Activated CD8-positive, alpha-beta memory T cell treated with anti-CD3 and anti-CD28 coated beads for 24 hours (primary cell): ENCODE measurements at regions not wholly inside any gene's neighbourhood (a gene's known extent, or its start where the extent isn't known, plus 50 kb on each side); places are given as distances from the start of the nearest gene placed in this dataset.

Experiments used
- DNase-seq: peaks from one replicate; pipeline ENCODE4 v3.0.0-alpha.2; 2020

DNA sequence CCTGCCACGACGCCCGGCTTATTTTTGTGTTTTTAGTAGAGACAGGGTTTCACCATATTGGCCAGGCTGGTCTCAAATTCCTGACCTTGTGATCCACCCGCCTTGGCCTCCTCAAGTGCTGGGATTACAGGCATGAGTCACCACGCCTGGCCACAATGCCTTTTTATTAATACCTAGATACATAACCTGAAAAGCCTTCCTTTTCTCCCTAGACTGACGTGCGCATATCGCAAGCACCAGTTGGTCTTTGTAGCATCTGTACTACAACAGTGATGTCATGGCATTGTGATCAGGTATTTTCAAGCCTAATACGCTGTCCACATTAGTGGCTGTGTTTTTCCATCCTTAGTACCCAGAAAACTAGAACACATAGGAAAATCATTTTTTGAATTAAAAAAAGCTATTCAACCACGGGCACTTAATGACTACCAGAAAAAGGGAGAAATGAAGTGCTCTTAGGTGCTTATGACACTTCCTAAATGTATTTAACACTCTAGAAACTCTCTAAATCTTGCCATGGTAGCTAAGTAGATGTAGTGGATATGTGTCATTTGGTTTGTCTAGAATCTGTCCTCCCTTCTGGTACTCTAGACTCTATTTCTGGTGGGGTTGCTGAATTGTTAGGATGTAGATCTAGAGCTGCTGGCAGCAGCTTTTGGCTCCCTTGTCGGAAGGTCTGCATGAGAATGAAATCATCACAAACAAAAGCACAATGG is 707.8 kb downstream of the STIM2 start:
- DNase-seq, result no peak

DNA sequence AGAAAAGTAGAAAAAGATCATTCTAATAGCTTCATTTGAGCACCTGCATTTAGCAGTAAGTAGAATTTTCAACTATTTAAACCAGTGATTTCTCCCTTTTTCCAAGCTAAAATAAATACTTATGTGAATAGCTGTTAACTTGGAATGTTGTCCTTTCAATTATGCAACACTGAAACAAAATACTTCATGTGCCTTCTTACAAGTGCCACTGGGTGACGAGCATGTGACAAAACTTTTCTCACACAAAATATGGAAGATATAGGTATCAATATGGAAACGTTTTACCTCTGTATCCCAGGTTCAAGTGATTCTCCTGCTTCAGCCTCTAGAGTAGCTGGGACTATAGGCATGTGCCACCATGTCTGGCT is 708.3 kb downstream of the STIM2 start:
- DNase-seq, result no peak

- DNase-seq, result no peak
Measured at GRCh38 chr4:27574743-27575142, 714.1 kb downstream of the STIM2 start.

GRCh38 chr4:27577951-27578350 is 717.3 kb downstream of the STIM2 start:
- no peak for DNase-seq

GRCh38 chr4:27592738-27593137 is 732.1 kb downstream of the STIM2 start:
- no peak for DNase-seq

- no peak for DNase-seq
Measured at GRCh38 chr4:27594922-27595321, 734.3 kb downstream of the STIM2 start.

DNA sequence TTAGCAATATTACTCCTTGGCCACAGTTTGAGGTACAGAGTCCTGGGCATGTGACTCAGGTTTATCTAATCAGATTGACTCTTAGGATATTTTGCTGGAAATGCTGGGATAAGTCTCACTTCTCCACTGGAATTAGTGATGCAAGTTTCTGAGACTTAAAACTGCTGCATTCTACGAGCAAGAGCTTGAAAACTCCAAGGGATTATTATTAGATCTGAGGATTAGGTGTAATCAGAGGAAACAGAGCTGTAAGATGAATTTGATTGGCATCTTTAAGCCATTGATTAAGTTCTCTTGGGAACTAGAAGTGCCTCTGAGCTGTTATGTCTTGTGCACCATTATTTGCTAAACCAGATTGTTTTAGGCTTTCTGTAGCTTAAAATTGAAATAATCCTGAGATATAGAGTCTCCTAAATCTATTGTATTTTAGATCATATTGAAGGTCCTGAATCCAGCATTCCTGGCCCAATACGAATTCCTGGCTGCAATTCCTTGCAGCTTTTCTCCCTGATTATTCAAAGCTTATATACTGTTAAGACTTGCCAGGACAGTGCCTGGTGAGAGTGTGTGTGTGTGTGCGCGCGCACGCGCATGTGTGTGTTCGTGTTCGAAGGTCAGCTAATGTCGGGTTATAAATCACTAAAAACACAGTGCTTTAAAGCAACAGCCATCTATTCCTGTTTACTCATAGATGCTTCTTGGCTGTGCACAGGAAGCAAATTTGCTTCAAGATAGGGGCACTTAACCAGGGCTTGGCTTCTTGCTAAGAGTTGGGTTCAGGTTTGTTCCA is 735.1 kb downstream of the STIM2 start:
- DNase-seq, result no peak

DNA sequence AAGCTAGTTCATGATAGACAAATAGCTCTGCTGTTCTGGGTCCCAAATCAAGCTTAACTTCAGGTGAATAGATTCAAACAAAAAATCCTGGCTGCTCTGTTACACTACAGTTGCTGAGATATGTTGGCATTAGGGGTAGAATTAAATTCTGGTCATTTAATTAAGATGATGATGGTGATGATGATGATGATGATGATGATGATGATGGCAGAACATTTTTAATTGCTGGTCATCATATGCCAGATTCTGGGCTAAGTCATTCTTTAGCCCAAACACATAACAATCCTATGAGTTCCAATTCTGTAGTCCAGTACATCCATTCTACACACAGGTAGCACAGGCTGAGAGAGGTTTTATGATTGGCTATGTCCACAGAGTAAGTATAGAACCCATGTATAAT is 741.5 kb downstream of the STIM2 start:
- no peak for DNase-seq

GRCh38 chr4:27604692-27605091 is 744.1 kb downstream of the STIM2 start:
- DNase-seq, result no peak

GRCh38 chr4:27616166-27616565 is 755.5 kb downstream of the STIM2 start:
- no peak for DNase-seq

DNA sequence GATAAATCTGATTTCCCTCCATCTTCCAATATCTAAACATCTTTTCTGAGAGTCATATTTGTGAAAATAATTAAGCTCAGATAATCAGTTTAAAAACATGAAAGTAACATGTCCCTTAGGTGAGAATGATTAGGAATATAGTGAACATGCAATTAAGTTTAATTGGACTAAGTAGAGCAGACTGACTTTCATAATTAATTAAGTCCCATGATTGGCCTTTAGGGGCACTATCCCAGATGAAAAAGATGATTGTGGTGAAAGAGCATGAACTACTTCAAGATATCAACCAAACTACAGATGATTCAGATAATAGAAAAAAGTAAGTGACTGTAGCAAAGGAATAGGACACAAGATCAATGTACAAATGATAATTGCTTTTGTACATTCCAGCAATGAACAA is 758.8 kb downstream of the STIM2 start:
- no peak for DNase-seq

DNA sequence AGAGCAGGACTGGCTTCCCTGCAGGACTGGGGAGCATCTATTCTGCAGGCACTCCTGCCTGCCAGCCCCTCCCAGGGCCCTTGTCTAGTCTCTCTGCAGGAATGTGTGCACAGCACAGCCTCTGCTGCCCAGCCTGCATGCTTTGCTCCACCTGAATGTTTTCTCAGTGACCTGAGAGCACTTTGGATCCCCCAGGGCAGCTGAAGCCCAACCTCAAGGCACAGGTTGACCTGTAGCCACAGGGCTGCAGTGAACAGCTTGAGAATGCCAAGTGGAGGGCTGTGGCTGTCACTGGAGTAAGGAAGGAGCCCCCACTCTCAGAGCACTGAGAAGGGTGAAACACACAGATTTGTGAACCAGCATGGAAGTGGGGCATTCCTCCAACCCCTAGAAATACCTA is 760.2 kb downstream of the STIM2 start:
- DNase-seq, result no peak

GRCh38 chr4:27624749-27625148 is 764.1 kb downstream of the STIM2 start:
- no peak for DNase-seq

DNA sequence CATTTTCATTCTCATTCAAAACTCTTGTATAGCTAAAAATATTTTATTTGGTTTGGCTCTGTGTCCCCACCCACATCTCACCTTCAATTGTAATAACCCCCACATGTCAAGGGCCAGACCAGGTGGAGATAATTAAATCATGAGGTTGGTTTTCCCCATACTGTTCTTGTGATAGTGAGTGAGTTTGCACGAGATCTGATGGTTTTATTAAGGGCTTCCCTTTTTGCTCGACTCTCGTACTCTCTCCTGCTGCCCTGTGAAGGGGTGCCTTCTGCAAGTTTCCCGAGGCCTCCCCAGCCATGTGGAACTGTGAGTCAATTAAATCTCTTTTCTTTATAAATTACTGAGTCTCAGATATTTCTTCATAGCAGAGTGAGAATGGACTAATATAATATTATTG is 768.0 kb downstream of the STIM2 start:
- DNase-seq, result no peak

- DNase-seq, result no peak
Measured at GRCh38 chr4:27629532-27630225, 769.0 kb downstream of the STIM2 start.

- DNase-seq, result no peak
Measured at GRCh38 chr4:27635936-27636913, 775.6 kb downstream of the STIM2 start.

- DNase-seq, result no peak
Measured at GRCh38 chr4:27638163-27638915, 777.7 kb downstream of the STIM2 start.

- DNase-seq, result no peak
Measured at GRCh38 chr4:27643101-27643500, 782.5 kb downstream of the STIM2 start.

DNA sequence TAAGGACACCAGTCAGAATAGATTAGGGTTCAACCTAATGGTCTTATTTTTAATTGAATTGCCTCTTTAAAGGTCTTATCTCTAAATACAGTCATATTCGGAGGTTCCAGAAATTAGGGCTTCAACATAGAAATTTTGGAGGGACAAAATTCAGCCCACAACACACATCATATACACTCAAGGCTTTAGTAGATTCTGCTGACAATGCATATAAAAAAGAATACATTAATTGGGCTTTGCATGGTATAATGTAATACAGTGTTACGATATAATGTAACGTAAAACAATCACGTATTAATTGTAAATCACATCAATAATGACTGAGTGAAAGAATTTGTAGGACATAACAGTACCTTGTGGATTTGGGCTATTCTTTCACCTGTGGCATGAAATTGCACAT is 787.8 kb downstream of the STIM2 start:
- no peak for DNase-seq

GRCh38 chr4:27662426-27662825 is 801.8 kb downstream of the STIM2 start:
- DNase-seq, result no peak

GRCh38 chr4:27666943-27667342 is 806.3 kb downstream of the STIM2 start:
- DNase-seq, result no peak

DNA sequence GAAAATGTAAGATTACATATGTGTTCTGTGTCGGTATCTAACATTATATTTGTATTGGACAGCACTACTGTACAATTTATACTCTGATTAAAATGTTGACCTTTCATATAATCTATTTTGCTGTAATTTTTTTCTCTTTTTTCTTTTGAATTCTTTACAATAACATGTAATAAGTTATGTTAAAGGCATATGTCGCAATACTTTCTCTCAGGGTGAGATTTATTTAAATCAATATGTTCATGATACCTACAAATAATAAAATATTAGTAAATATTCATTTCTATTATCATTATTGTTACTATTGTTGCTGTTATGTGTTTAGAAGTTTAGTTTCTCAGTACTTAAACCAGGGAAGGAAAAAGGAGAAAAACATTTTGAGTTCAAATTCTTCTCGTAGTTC is 807.4 kb downstream of the STIM2 start:
- DNase-seq, result no peak
